HepG2 (cell line): ENCODE measurements at regions not wholly inside any gene's neighbourhood (a gene's known extent, or its start where the extent isn't known, plus 50 kb on each side); places are given as distances from the start of the nearest gene placed in this dataset.

Experiments used
- MTA3 ChIP-seq: sonication (generic); formaldehyde crosslinking; IDR thresholded peaks from 2 replicates; pipeline ENCODE4 v1.4.0; 2020; ENCODE audit warnings: missing genetic modification reagents
- ZFP37 ChIP-seq: sonication (generic); formaldehyde crosslinking; IDR thresholded peaks from 2 replicates; pipeline ENCODE4 v1.4.0; 2020; ENCODE audit warnings: missing genetic modification reagents, borderline replicate concordance
- TF ChIP-seq, protein P1 (sequence below): sonication (generic); formaldehyde crosslinking; IDR thresholded peaks from 2 replicates; pipeline ENCODE4 v1.4.0; 2020; ENCODE audit warnings: missing genetic modification reagents

GRCh38 chr2:242040681-242041080, 171.2 kb downstream of the RTP5 start:
- TF ChIP-seq, protein P1, sequence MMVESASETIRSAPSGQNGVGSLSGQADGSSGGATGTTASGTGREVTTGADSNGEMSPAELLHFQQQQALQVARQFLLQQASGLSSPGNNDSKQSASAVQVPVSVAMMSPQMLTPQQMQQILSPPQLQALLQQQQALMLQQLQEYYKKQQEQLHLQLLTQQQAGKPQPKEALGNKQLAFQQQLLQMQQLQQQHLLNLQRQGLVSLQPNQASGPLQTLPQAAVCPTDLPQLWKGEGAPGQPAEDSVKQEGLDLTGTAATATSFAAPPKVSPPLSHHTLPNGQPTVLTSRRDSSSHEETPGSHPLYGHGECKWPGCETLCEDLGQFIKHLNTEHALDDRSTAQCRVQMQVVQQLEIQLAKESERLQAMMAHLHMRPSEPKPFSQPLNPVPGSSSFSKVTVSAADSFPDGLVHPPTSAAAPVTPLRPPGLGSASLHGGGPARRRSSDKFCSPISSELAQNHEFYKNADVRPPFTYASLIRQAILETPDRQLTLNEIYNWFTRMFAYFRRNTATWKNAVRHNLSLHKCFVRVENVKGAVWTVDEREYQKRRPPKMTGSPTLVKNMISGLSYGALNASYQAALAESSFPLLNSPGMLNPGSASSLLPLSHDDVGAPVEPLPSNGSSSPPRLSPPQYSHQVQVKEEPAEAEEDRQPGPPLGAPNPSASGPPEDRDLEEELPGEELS (CRISPR knock-in tag), result no peak
- TF ChIP-seq ZFP37 (CRISPR knock-in tag) (no peak), MTA3 (CRISPR knock-in tag) (no peak)
